ENCODE measurements at regions not wholly inside any gene's neighbourhood (a gene's known extent, or its start where the extent isn't known, plus 50 kb on each side); places are given as distances from the start of the nearest gene placed in this dataset.

GRCh38 chr7:93015101-93015778 is 102.5 kb downstream of the SAMD9 start:
- Histone ChIP-seq H3K9me3 (ENCODE audit: control insufficient read depth, low read length) (no peaks in the 10 kb centered on the region), H3K9ac (ENCODE audit: extremely low read depth, low read length, poor library complexity, severe bottlenecking) (no peak overlapping the region), H3K36me3 (ENCODE audit: control insufficient read depth, insufficient read depth, low read length) (no peaks in the 10 kb centered on the region), H3K27me3 (ENCODE audit: control insufficient read depth, insufficient read depth, low read length, poor library complexity, severe bottlenecking) (peaks cover 6% of the 10 kb centered on the region), H3K4me3 (ENCODE audit: low read length) (no peak overlapping the region), H3K27ac (ENCODE audit: low read depth, low read length) (no peak overlapping the region), H3K4me1 (ENCODE audit: control insufficient read depth, insufficient read depth, low read length) (no peaks in the 10 kb centered on the region)
- Mint-ChIP-seq H3K9me3 (no peaks in the 10 kb centered on the region), H3K4me1 (peaks cover 21% of the 10 kb centered on the region), H3K27ac (no peak overlapping the region), H3K36me3 (ENCODE audit: low read depth) (no peaks in the 10 kb centered on the region), H3K27me3 (ENCODE audit: insufficient read depth) (peaks cover 38% of the 10 kb centered on the region), H3K4me3 (no peak overlapping the region)
- TF ChIP-seq CTCF (conservative IDR thresholded peaks at IDR 0.05), result no peak
- no peak for DNase-seq
- 75 to 93% methylated on average over 1 to 3 of the region's 3 CpGs for WGBS, 2 experiments (ENCODE audit: insufficient coverage in 1 of 2, insufficient read length in 1 of 2)

DNA sequence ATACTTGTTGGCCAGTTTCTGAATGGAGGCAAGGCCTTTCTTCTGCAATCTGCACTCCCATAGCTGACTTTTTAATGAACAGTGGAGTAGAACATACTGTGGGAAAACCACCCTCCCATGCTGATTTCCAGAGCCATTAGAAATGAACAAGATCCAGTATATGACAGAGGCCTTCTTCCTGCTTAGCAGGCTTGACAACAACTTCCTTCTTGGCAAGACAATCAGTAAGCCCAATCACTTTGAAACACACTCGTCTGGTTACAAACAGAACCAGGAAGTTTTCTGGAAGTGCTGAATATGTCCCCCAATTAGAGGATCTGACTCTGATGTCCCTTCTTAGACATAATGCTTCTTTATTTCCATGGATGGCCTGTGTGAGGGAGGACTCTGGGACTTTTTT is 103.4 kb downstream of the SAMD9 start:
- no peaks in the 10 kb centered on the region for H3K9me3 ChIP-seq (ENCODE audit: control insufficient read depth, low read length)
- no peak overlapping the region for H3K27ac ChIP-seq (ENCODE audit: low read depth, low read length)
- H3K4me1 ChIP-seq (ENCODE audit: control insufficient read depth, insufficient read depth, low read length), result no peaks in the 10 kb centered on the region
- H3K27me3 ChIP-seq (ENCODE audit: control insufficient read depth, insufficient read depth, low read length, poor library complexity, severe bottlenecking), result peaks cover 6% of the 10 kb centered on the region
- Mint-ChIP-seq H3K27ac (no peak overlapping the region), H3K4me1 (peaks cover 21% of the 10 kb centered on the region), H3K36me3 (ENCODE audit: low read depth) (no peaks in the 10 kb centered on the region), H3K27me3 (ENCODE audit: insufficient read depth) (peaks cover 46% of the 10 kb centered on the region), H3K9me3 (no peaks in the 10 kb centered on the region), H3K4me3 (no peak overlapping the region)
- H3K4me3 ChIP-seq (ENCODE audit: low read length), result no peak overlapping the region
- no peaks in the 10 kb centered on the region for H3K36me3 ChIP-seq (ENCODE audit: control insufficient read depth, insufficient read depth, low read length)
- H3K9ac ChIP-seq (ENCODE audit: extremely low read depth, low read length, poor library complexity, severe bottlenecking), result no peak overlapping the region
- 78 to 90% methylated on average over 1 of the region's 1 CpG for WGBS, 2 experiments (ENCODE audit: insufficient coverage in 1 of 2, insufficient read length in 1 of 2)
- no peak for DNase-seq
- TF ChIP-seq CTCF (conservative IDR thresholded peaks at IDR 0.05), result no peak

- Mint-ChIP-seq H3K4me1 (peaks cover 26% of the 10 kb centered on the region), H3K27me3 (ENCODE audit: insufficient read depth) (peaks cover 53% of the 10 kb centered on the region), H3K4me3 (no peak overlapping the region), H3K27ac (no peak overlapping the region), H3K9me3 (no peaks in the 10 kb centered on the region), H3K36me3 (ENCODE audit: low read depth) (no peaks in the 10 kb centered on the region)
- no peak for TF ChIP-seq CTCF (conservative IDR thresholded peaks at IDR 0.05)
- no peak for DNase-seq
- WGBS, 2 experiments (ENCODE audit: insufficient coverage in 1 of 2, insufficient read length in 1 of 2), result 93% methylated on average over 2 of the region's 2 CpGs; no CpG with 5 or more reads in 1 of the 2 experiments
- Histone ChIP-seq H3K36me3 (ENCODE audit: control insufficient read depth, insufficient read depth, low read length) (no peaks in the 10 kb centered on the region), H3K4me1 (ENCODE audit: control insufficient read depth, insufficient read depth, low read length) (no peaks in the 10 kb centered on the region), H3K27ac (ENCODE audit: low read depth, low read length) (no peak overlapping the region), H3K4me3 (ENCODE audit: low read length) (no peak overlapping the region), H3K9me3 (ENCODE audit: control insufficient read depth, low read length) (no peaks in the 10 kb centered on the region), H3K27me3 (ENCODE audit: control insufficient read depth, insufficient read depth, low read length, poor library complexity, severe bottlenecking) (peaks cover 15% of the 10 kb centered on the region), H3K9ac (ENCODE audit: extremely low read depth, low read length, poor library complexity, severe bottlenecking) (no peak overlapping the region)
These were observed 104.2 kb downstream of the SAMD9 start for GRCh38 chr7:93013446-93014061.

Data from endodermal cell (in vitro differentiated cells).